Skeletal muscle satellite cell (primary cell): ENCODE measurements at regions not wholly inside any gene's neighbourhood (a gene's known extent, or its start where the extent isn't known, plus 50 kb on each side); places are given as distances from the start of the nearest gene placed in this dataset.

Experiments used
- H3K27me3 ChIP-seq: 2 replicates; pipeline ENCODE4 v1.7.0; 2013; ENCODE audit warnings: low read length; ENCODE audit not compliant: control insufficient read depth, insufficient read depth
- H3K36me3 ChIP-seq: 2 replicates; pipeline ENCODE4 v1.7.0; 2013; ENCODE audit warnings: mild to moderate bottlenecking, control low read depth, low read length; ENCODE audit not compliant: insufficient read depth
- H3K4me1 ChIP-seq: 2 replicates; pipeline ENCODE4 v1.7.0; 2013; ENCODE audit warnings: low read length; ENCODE audit not compliant: control insufficient read depth, insufficient read depth
- H3K4me2 ChIP-seq: 2 replicates; pipeline ENCODE4 v1.7.0; 2013; ENCODE audit warnings: mild to moderate bottlenecking, low read length
- H3K4me3 ChIP-seq: 2 replicates; pipeline ENCODE4 v1.7.0; 2013; ENCODE audit warnings: low read length
- H3K9ac ChIP-seq: 2 replicates; pipeline ENCODE4 v1.7.0; 2013; ENCODE audit warnings: mild to moderate bottlenecking, low read depth, low read length, moderate library complexity
- H3K9me3 ChIP-seq: replicated peaks from 2 replicates; pipeline ENCODE4 v1.7.0; 2013; ENCODE audit warnings: mild to moderate bottlenecking, control low read depth, low read length

DNA sequence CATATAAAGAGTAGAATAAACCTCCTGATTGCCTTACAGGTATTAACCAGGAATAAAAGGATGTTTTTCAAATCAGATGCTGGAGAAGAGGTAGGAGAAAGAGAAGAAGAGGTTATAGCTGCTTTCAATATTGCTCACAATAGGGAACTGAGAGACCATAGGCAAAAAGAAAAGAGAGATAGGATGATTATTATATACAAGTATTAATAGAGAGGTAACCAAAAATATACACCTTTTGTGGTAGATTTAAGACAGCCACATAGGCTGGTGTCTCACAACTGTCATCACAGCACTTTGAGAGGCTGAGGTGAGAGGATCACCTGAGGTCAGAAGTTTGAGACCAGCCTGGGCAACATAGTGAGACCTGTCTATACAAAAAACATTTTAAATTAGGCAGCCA is 119.7 kb downstream of the PSMG1 start:
- H3K4me2 ChIP-seq: no peak overlapping the region

DNA sequence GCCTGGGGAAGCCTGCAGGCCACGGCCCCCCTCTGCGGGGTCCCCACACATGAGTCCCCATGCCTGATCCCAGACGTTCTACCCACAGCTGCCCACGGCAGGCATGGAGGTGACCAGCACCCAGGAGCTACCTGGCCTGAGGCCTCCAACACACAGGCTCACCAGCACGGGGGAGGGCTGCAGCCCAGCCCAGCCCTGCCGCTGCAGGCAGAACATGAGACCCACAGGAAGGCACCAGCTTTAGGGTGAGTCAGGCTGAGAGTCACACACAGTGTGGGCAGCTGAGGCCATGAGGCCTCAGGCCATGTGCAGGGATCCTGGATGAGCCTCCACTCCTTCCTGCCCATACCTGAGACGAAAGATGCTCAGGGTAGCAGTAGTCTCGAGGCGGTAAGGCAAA is 121.1 kb downstream of the PSMG1 start:
- H3K36me3 ChIP-seq: no peaks in the 10 kb centered on the region
- no peak overlapping the region for H3K4me2 ChIP-seq
- peaks cover 43% of the 10 kb centered on the region for H3K27me3 ChIP-seq
- no peaks in the 10 kb centered on the region for H3K4me1 ChIP-seq
- no peak overlapping the region for H3K4me3 ChIP-seq
- no peak overlapping the region for H3K9ac ChIP-seq
- H3K9me3 ChIP-seq: peaks cover 3% of the 10 kb centered on the region

More for the DNA sequence above, 119.7 kb downstream of the PSMG1 start:
- H3K4me1 ChIP-seq: no peaks in the 10 kb centered on the region
- no peak overlapping the region for H3K9ac ChIP-seq
- peaks cover 43% of the 10 kb centered on the region for H3K27me3 ChIP-seq
- H3K36me3 ChIP-seq: no peaks in the 10 kb centered on the region
- H3K4me3 ChIP-seq: no peak overlapping the region
- H3K9me3 ChIP-seq: peaks cover 3% of the 10 kb centered on the region

DNA sequence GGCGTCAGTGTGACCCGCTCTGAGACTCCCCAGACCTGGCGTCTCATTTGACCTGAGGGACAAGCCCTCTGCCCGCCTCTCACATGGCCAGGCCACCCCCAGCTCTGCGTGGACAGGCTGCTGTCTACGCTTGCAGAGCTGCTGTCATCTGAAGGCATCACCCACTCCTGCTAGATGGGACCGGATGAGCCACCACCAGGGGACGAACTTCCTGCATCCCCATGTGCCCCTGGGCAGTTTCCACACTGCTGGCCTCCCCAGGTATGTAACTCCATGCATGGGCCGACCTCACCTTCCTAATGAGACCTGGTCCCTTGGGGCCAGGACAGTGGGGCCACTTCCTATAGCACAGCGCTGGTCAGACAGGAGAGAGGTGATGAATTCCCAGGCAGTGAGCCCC is 121.5 kb downstream of the PSMG1 start:
- Histone ChIP-seq H3K36me3 (no peaks in the 10 kb centered on the region), H3K4me2 (no peak overlapping the region), H3K9me3 (peaks cover 3% of the 10 kb centered on the region), H3K27me3 (peaks cover 47% of the 10 kb centered on the region), H3K4me1 (no peaks in the 10 kb centered on the region), H3K4me3 (no peak overlapping the region), H3K9ac (no peak overlapping the region)

DNA sequence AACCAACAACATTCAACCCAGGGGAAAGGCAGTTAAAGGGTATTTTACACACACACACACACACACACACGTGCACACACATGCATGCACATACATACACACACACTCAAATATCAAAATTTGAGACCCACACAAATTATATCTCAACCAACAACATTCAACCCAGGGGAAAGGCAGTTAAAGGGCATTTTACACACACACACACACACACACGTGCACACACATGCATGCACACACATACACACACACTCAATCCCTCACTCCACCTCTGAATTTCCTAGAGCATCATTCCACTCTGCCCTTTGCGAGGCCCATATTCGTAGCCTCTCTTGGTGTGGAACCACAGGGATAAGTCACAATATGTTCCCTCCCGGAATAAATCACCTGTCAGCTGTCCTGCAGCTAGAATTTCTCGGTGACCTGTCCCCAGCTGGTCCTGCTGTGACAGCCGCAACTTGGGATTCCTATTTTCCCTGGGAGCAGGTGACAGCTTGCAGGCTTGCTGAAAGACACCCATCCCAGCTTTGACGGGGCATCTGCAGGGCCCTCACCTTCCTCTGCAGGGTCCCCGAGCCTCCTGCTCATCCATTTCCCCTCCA is 122.7 kb downstream of the PSMG1 start:
- no peak overlapping the region for H3K4me2 ChIP-seq
- H3K9me3 ChIP-seq: peaks cover 3% of the 10 kb centered on the region
- no peak overlapping the region for H3K4me3 ChIP-seq
- H3K27me3 ChIP-seq: peaks cover 59% of the 10 kb centered on the region
- no peaks in the 10 kb centered on the region for H3K4me1 ChIP-seq
- no peak overlapping the region for H3K9ac ChIP-seq
- no peaks in the 10 kb centered on the region for H3K36me3 ChIP-seq

DNA sequence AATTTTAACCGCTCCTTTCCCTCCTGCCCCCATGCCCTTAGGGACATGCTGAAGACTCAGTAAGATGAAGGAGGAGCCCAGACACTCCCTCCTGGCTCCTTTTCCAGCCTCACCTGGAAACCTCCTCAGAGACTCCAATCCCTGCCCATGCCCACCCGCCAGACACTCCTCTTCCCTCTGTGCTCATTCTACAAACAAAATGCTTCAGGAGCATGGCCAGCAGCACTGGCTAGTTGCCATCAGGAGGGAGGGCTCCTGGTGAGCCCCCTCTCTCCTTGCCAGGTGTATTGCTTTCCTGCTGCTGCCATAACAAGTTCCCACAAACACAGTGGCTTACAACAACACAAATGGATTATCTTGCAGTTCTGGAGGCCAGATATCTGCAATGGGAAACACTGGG is 126.1 kb downstream of the PSMG1 start:
- H3K4me1 ChIP-seq: no peaks in the 10 kb centered on the region
- no peaks in the 10 kb centered on the region for H3K9me3 ChIP-seq
- H3K4me3 ChIP-seq: no peak overlapping the region
- no peak overlapping the region for H3K4me2 ChIP-seq
- no peaks in the 10 kb centered on the region for H3K36me3 ChIP-seq
- peaks cover 70% of the 10 kb centered on the region for H3K27me3 ChIP-seq
- H3K9ac ChIP-seq: no peak overlapping the region

DNA sequence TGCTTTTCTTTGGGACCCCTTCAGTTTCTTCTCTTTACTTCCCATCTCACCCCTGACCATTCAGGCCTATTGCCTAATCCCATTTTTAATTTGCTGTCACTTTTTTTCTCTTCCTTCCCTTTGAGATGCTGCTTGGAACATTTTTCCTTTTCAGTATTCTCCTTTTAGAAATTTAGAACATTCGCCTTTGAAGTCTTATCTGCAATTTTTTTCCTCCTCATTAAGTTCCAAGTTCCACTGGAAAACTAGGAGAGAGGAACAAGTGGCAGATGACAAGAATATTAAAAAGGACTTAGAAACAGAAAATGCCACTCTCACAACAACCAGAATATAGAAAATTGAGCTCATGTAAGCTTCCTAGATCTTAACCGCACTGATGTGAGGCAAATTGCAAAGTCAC is 126.6 kb downstream of the PSMG1 start:
- Histone ChIP-seq H3K4me1 (peaks cover 3% of the 10 kb centered on the region), H3K4me2 (no peak overlapping the region), H3K4me3 (no peak overlapping the region), H3K9ac (no peak overlapping the region), H3K27me3 (peaks cover 66% of the 10 kb centered on the region), H3K9me3 (no peaks in the 10 kb centered on the region), H3K36me3 (no peaks in the 10 kb centered on the region)

DNA sequence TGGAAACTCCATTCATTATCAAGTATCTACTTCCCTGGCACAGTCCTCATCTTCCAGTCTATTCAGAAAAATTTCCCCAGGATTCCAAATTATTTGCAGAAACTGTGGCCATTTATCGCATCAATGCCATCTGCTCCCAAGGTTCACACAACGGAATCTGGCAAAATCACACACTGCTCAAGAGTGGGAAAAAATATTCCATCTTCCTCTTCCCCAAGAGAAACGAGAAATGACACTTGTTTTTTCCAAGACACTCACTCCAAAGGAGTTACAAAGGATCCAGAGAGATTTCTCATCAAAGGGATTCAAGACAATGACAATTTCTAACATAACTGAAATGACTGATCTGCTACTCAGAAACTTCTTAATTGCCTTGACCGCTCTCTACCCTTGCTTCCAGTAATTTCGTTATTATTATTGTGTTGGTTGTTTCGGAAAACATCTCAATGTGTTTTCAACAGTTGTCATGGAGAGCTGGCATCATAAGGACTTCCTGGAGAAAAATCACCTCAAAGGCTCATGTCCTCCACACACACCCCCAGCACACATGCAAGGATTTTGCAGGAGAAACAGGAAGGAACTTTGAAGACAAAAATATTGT is 128.0 kb downstream of the PSMG1 start:
- Histone ChIP-seq H3K4me1 (peaks cover 12% of the 10 kb centered on the region), H3K4me2 (no peak overlapping the region), H3K4me3 (no peak overlapping the region), H3K9ac (no peak overlapping the region), H3K9me3 (no peaks in the 10 kb centered on the region), H3K36me3 (no peaks in the 10 kb centered on the region), H3K27me3 (peaks cover 55% of the 10 kb centered on the region)

DNA sequence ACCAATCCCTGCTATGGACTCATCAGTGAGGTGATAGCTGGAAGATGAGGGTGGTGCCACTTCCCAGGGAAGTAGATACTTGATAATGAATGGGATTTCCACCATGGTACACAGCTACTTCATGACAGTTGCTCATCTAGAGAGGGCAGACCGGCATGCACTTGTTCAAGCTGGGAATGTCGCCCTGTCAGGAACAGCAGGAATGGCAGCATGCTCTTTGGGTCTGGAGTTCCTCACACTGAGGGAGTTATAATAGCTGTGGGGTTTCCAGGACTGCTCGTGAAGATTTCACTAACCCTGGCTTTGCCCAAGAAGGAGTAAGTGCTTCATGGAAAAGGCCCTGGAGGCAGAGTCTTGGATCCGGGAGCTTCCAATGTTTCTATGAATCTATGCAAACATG is 129.2 kb downstream of the PSMG1 start:
- peaks cover 43% of the 10 kb centered on the region for H3K27me3 ChIP-seq
- no peak overlapping the region for H3K9ac ChIP-seq
- no peak overlapping the region for H3K4me2 ChIP-seq
- H3K36me3 ChIP-seq: no peaks in the 10 kb centered on the region
- no peak overlapping the region for H3K4me3 ChIP-seq
- peaks cover 12% of the 10 kb centered on the region for H3K4me1 ChIP-seq
- H3K9me3 ChIP-seq: no peaks in the 10 kb centered on the region

DNA sequence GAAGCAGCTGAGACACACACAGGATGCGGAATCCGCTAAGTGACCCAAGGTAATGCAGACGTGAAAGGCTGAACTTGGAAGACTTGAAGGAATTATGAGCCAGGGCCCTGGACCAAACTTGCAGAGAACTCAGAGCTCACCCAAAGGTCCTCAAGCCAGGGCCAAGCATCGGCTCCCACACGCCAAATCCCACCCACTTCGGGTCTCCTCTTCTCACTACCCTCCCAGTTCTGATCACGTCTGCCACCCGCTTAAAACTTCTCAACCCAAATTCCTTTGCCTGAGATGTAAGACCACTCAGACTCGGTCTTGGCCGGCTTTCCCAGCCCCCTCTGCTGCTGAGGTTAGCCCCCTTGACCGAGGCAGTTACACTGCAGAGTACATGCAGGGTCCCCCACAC is 130.1 kb downstream of the PSMG1 start:
- H3K36me3 ChIP-seq: no peaks in the 10 kb centered on the region
- H3K27me3 ChIP-seq: peaks cover 39% of the 10 kb centered on the region
- no peak overlapping the region for H3K4me3 ChIP-seq
- H3K4me1 ChIP-seq: peaks cover 16% of the 10 kb centered on the region
- H3K9me3 ChIP-seq: no peaks in the 10 kb centered on the region
- no peak overlapping the region for H3K9ac ChIP-seq
- no peak overlapping the region for H3K4me2 ChIP-seq

DNA sequence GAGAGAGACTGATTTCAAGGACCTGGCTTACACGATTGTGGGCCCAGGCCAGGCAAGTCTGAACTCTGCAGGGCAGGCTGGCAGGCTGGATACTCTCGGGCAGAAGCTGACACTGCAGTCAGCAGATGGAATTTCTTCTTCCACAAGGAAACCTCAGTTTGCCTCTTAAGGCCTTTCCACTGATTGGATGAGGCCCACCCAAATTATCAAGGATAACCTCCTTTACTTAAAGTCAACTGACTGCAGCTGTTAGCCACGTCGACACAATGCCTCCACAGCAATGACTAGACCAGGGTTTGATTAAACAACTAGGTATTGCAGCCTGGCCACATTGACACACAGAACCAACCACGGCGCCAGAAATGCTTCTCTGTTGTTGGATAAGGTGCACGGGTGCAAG is 130.5 kb downstream of the PSMG1 start:
- H3K4me3 ChIP-seq: no peak overlapping the region
- H3K36me3 ChIP-seq: no peaks in the 10 kb centered on the region
- peaks cover 39% of the 10 kb centered on the region for H3K27me3 ChIP-seq
- no peak overlapping the region for H3K4me2 ChIP-seq
- H3K4me1 ChIP-seq: peaks cover 20% of the 10 kb centered on the region
- no peak overlapping the region for H3K9ac ChIP-seq
- H3K9me3 ChIP-seq: no peaks in the 10 kb centered on the region

DNA sequence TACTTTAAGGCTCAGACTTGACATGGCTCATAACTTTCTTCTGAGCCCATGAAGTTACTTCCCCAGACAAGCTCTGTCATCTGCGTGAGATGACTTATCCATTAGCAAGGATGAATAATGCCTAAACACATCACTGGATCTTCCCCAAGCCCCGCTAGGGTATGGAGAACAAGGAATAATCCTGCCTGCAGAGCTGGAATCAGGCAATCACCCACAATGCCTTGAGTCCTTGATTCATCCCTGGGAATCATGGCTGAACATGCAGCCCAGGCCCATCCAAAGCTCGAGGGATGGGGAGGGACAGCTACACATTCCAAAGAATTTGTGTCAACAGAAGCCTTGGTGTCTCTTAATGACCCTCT is 131.7 kb downstream of the PSMG1 start:
- H3K27me3 ChIP-seq: peaks cover 28% of the 10 kb centered on the region
- no peak overlapping the region for H3K4me3 ChIP-seq
- no peak overlapping the region for H3K4me2 ChIP-seq
- H3K9me3 ChIP-seq: no peaks in the 10 kb centered on the region
- peaks cover 20% of the 10 kb centered on the region for H3K4me1 ChIP-seq
- no peaks in the 10 kb centered on the region for H3K36me3 ChIP-seq
- no peak overlapping the region for H3K9ac ChIP-seq

DNA sequence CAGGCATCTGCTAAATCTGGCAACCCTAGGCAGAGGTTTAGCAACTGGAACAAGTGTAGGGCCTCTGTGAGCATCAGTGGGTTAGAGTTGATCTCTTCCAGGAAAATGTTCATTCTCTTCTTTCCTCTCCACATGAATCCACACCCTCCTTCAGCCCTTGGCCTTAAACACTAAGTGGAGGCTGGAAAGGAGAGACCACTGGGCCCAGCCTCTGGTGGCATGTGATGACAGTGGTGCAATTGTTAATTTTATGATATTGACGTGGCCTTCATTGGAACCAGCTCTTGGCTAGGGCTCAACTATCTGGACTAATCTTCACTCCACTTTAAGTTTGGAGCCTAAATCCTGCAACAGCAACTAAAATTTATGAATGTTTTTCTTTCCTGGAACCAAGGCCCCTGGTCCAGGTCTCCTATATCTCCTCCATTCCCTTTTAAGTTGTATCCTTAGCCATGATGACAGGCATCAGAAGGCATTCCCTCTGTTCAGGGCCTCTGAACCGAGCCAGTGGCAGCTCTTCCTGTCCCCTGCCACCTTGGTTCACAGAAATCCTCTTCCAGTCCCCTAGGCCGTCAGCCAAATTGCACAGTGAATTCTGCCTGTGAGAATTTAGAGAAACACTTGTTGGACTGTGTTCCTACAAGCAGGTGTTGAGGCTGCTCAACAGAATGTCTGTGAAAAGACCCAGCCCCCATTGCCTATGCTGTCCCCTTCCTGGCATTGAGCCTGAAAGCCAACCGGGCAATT is 132.2 kb downstream of the PSMG1 start:
- Histone ChIP-seq H3K27me3 (peaks cover 22% of the 10 kb centered on the region), H3K9ac (no peak overlapping the region), H3K4me2 (no peak overlapping the region), H3K36me3 (no peaks in the 10 kb centered on the region), H3K4me1 (peaks cover 20% of the 10 kb centered on the region), H3K4me3 (no peak overlapping the region), H3K9me3 (no peaks in the 10 kb centered on the region)
